Vagina (tissue), 2 donors: ENCODE measurements at regions not wholly inside any gene's neighbourhood (a gene's known extent, or its start where the extent isn't known, plus 50 kb on each side); places are given as distances from the start of the nearest gene placed in this dataset.

Source experiments
- POLR2A ChIP-seq, 2 donors: fragments of 450-650 bp; IDR thresholded peaks; one replicate each; pipeline ENCODE4 v1.6.1; 2017; ENCODE audit warnings: antibody characterized with exemption in 2 of 2, mild to moderate bottlenecking in 2 of 2, moderate library complexity in 2 of 2
- POLR2AphosphoS5 ChIP-seq, 2 donors: sonication (generic); formaldehyde crosslinking; IDR thresholded peaks; one replicate each; pipeline ENCODE4 v1.9.0; 2017; ENCODE audit warnings: antibody characterized with exemption in 2 of 2, mild to moderate bottlenecking in 2 of 2, low read depth in 1 of 2; ENCODE audit not compliant: insufficient read depth in 1 of 2
- TF ChIP-seq, protein P1 (sequence below), 3 experiments: fragments of 450-650 bp in 2 of 3; fragments of 200-600 bp in 1 of 3; sonication (generic) in 1 of 3; IDR thresholded peaks; one replicate each; pipeline ENCODE4 v1.5.1; 2017 to 2019; ENCODE audit warnings: antibody characterized with exemption in 3 of 3, mild to moderate bottlenecking in 2 of 3, moderate library complexity in 2 of 3

DNA sequence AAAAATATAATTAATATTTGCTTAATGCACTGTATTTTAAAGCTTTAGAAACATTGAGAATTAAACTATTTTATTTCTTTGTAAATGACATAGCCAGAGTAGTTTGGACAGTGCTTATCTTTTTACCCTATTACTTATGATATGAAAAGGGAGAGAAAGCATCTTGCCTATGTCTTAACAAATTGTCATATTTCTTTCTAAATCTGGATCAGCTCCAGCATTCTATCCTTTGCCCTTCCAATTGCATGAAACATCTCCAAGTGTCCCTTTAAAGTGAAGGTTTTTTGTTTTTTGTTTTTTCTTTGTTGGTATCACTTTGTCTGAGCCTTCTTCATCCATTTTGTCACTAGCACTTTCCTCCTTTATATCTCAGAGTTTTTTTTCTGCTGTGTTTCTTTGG lies 511.6 kb upstream of the FAM174A start:
- TF ChIP-seq, protein P1, sequence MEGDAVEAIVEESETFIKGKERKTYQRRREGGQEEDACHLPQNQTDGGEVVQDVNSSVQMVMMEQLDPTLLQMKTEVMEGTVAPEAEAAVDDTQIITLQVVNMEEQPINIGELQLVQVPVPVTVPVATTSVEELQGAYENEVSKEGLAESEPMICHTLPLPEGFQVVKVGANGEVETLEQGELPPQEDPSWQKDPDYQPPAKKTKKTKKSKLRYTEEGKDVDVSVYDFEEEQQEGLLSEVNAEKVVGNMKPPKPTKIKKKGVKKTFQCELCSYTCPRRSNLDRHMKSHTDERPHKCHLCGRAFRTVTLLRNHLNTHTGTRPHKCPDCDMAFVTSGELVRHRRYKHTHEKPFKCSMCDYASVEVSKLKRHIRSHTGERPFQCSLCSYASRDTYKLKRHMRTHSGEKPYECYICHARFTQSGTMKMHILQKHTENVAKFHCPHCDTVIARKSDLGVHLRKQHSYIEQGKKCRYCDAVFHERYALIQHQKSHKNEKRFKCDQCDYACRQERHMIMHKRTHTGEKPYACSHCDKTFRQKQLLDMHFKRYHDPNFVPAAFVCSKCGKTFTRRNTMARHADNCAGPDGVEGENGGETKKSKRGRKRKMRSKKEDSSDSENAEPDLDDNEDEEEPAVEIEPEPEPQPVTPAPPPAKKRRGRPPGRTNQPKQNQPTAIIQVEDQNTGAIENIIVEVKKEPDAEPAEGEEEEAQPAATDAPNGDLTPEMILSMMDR (IDR thresholded peaks at IDR 0.05): no peak
- no peak for TF ChIP-seq POLR2A (IDR thresholded peaks at IDR 0.05)
- TF ChIP-seq POLR2AphosphoS5 (IDR thresholded peaks at IDR 0.05; ENCODE audit: insufficient read depth in 1 of 2, low read depth in 1 of 2): no peak
